Left forelimb (tissue), 1 donor: ENCODE measurements at regions not wholly inside any gene's neighbourhood (a gene's known extent, or its start where the extent isn't known, plus 50 kb on each side); places are given as distances from the start of the nearest gene placed in this dataset.

Experiments used
- DNase-seq: peaks from one replicate; pipeline ENCODE4 v3.0.0-alpha.2; 2018; ENCODE audit warnings: low spot score

- DNase-seq: no peak
Observed at GRCh38 chr12:30437616-30438015, 258.1 kb downstream of the IPO8 start.

DNA sequence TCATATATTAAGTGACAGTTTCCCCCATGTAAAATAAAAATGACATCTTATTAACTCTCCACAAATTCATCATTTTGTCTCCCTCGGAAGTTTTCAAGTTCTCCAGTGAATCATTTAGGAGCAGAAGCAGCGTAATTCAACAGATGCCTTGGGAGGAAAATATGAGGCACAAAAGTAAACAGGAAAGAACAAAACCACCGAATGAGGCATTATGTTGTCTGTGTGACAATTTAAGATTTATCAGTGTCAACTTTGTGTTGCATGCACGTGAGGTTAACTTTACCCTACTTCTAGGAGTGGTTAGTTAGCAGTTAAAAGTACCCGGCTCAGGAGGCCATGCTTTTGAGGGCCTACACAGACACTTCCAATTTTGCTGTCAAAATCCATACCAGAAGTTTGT is 258.6 kb downstream of the IPO8 start:
- DNase-seq: no peak

DNA sequence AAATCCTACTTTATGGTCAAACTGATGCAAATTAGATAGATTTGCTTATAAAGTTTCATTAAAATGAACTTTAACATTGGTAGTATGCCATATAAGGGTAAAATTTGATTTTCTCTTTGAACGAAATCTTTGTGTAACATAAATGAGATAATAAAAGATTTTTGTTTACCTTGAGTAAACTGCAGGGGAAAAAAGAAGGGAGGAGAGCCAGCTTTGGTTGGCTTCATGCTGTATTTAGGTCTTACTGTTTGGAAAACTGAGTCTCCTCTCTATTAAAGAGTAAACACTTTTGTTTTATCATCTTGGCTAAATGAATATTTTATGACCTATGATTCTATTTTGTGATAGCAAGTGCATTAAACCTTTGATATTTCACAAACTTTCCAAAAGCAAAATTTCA is 267.6 kb downstream of the IPO8 start:
- no peak for DNase-seq

DNA sequence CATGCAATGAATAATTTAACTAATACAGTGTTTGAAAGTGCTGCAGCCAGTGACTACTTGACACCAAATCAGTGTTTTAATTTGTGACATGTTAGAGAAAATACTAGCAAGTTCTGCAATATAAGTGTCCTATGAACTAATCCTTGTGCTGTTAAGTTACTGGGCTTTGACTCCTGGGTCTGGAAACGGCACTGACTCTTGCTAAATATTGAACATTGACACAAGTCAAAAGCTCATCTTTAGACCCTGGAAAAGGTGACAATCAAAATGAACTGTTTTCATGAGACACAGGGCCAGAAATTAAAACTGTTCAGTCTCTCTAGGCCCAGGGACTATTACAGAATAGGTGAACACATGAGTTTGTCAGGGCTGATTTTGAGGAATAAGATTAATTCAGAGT is 268.1 kb downstream of the IPO8 start:
- no peak for DNase-seq

DNA sequence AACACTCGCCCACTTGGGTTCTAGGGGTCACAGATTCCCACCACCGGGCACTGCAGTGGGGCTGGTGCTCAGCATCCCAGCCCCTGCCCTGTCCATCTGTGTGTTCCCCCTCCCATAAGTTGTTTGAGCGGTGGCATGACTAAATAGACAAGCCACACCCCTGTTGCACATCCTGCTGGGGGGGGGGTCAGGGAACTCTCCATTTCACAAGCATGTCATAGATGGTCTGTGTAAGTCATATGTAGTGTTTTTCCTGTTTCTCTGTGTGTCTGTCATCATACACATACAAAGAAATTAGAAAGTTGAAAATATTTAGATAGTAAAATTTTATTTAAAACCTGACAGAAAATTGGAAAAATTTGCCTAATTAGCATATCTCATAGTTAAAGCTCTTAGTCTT is 270.2 kb downstream of the IPO8 start:
- DNase-seq: no peak

GRCh38 chr12:30423330-30423729 is 272.3 kb downstream of the IPO8 start:
- no peak for DNase-seq

- DNase-seq: no peak
Observed at GRCh38 chr12:30422844-30423243, 272.8 kb downstream of the IPO8 start.

DNA sequence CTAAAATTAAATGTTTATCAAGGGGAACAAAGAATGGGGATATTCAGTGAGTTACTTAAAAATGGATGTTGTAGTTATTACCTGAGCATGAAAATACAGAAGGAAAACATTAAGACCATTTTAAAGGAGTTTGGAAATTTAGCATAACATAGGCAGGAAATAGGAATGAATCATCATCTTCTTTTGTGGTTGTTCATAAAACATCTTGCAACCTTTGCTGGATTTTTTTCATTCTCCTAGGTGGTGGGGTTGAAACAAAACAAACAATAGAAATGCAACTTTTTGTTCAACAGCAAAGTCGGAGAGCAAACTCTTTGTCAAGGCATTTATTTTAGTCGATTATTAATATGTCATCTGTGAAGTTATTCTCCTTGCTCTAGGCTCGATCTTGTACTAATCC is 275.1 kb downstream of the IPO8 start:
- DNase-seq: no peak

DNA sequence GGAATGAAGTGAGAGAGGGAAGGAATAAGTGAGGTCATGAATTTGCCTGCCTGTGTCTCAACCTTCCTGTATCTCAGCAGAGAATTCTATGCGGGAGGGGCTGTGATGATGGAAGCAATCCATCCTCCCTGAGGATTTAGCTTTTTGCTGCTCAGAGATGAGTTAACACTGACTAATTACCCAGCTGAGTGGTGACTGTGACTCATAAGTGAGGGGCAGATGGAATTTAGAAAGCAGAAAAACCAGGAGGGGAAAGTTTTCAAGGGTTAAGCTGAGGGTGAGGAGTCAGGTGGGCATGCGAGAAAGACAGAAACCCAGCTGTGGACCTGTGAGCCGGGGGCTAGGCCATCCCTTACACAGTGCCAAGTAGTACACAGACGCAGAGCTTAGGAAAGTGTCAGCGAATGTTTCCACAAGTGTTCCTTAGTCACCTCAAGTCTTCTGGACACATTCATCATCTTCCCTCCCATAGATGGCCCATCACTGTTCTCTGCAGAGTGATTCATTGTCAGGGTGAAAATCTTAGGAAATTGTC is 277.9 kb downstream of the IPO8 start:
- DNase-seq: no peak

- no peak for DNase-seq
Observed at GRCh38 chr12:30416631-30417030, 279.0 kb downstream of the IPO8 start.

GRCh38 chr12:30415777-30416176 is 279.9 kb downstream of the IPO8 start:
- DNase-seq: no peak

DNA sequence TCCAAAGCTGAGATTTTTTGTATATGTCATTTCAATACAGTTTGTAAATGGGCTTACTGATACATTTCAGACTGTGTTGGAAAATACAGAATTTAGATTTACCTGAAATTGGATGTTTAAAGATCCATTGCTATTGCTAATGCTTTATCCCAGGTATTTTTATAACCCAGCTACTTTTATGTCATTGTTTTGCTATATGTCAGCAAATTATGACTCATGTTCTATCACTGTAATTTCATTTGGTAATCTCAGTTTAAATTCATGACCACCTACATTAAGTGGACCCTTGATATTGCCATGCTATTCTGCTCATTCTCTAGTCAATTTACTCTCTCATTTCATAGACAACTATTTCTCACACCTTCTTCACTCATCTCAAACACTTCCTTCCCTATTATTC is 281.2 kb downstream of the IPO8 start:
- no peak for DNase-seq

DNA sequence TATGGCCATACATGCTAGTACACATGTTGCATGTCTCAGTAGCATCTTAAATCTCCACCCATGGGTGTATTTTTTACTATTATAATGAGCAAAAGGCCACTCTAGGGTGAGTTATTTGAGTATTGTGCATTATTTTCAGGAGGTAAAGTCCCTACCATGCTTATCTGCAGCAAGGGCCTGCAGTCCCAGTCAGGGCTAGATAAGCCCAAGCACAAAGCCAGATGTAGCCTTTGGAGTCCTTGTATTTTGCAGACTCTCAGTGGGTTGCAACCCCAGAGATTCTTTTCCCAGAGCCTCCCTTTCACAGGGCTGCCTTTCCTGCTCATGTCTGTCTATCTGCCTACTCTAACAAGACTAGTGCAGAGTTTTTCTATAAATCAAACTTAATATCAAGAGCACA is 295.3 kb downstream of the IPO8 start:
- no peak for DNase-seq

- no peak for DNase-seq
Observed at GRCh38 chr12:30399859-30400258, 295.8 kb downstream of the IPO8 start.

DNA sequence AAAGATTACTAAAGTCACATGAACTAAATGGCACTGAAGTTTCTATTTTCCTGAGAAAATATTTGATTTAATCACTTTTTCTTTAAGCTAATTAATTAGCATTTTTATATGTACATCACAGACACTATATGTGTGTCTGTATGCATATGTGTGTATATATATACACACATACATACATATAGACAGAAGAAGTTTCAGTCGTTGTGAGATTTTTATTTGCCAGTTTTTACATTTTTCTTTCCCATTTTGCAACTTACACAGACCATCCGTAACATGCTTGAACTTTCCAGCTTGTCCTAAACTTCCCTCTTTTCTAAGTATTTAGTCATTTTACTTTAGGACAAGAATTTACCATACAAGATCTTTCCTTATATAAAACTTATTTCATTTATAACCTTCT is 299.1 kb downstream of the IPO8 start:
- DNase-seq: no peak

- no peak for DNase-seq
Observed at GRCh38 chr12:30395190-30395589, 300.5 kb downstream of the IPO8 start.

GRCh38 chr12:30391766-30392366 is 303.8 kb downstream of the IPO8 start:
- DNase-seq: no peak

DNA sequence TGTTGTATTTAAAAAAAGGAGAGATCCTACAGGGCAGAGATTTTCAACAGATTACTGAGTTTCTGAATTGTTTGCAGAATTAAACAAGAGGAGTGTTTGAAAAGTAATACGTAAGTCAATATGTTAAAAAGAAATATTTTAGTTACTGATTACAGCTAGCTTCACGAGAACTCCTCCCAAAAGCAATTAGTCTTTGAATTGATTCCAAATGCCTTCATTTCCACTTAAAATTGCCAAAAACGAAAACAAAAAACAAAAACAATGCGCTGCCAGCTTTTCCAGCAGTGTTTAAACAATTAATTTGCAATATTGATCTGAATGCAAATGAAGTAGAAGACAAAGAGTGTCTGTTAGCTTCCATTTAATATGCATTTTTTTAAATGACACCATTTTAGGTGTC is 310.0 kb downstream of the IPO8 start:
- no peak for DNase-seq

DNA sequence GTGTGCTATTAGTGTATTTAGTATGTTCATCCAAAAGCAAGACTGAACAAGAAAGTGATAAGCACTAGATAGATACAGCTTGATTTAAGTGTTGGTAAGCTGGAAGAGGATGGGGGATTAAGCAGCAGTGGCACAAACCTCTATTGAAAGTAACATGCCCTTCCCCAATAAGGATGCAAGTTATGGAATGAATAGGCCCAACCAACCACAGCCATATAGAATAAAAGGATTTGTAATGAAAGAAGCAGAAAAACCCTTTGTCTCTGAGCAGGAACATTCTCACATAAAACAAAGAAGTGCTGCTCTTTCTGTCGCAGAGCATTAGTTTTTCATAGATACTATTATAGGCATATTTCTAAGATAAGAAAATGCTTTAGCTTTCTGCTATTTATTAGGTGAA is 310.7 kb downstream of the IPO8 start:
- no peak for DNase-seq

DNA sequence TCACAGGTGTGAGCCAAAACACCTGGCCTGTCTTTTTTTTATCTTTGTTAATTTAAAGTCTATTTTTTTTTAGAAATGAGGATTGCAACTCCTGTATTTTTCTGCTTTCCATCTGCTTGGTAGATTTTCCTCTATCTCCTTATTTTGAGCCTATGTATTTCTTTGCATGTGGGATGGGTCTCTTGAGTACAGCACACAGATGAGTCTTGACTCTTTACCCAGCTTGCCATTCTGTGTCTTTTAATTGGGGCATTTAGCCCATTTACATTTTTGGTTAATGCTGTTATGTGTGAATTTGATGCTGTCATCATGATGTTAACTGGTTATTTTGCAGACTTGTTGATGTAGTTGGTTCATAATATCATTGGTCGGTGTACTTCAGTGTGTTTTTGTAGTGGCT is 317.4 kb downstream of the IPO8 start:
- DNase-seq: no peak

GRCh38 chr12:30364822-30365221 is 330.8 kb downstream of the IPO8 start:
- no peak for DNase-seq

DNA sequence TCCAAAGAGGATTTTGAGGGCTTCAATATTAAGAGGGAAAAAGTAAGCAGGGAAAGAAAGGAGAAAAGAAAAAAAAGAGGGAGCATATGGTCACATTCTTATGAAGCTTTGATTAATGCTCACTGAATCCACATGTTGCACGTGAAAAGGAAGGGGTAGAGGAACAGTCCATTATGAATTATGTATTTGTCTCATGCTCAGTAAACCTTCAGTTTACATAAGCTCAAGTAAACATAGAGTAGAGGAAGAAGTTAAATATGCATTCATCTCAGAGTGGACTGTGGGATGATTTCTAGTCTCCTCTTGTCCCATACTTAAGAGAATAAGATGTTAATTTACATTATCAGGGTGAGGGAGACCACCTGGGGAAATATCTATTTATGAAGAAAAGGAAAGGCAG is 334.5 kb downstream of the IPO8 start:
- no peak for DNase-seq

GRCh38 chr12:30358671-30359070 is 337.0 kb downstream of the IPO8 start:
- no peak for DNase-seq

GRCh38 chr12:30357766-30358490 is 337.7 kb downstream of the IPO8 start:
- no peak for DNase-seq
